H1 (cell line): ENCODE measurements at regions not wholly inside any gene's neighbourhood (a gene's known extent, or its start where the extent isn't known, plus 50 kb on each side); places are given as distances from the start of the nearest gene placed in this dataset.

Experiments
- CTCF ChIA-PET: fragments of 300-600 bp; sonication (Branson Sonifier 250); formaldehyde crosslinking; loops from one replicate; lab custom pipeline; 2021; ENCODE audit not compliant: partially characterized antibody; lab: Charles Lee
- POLR2A ChIA-PET: fragments of 300-600 bp; sonication (Branson Sonifier 250); formaldehyde crosslinking; loops from one replicate; lab custom pipeline; 2021; ENCODE audit warnings: inconsistent platforms; ENCODE audit not compliant: partially characterized antibody; lab: Charles Lee
- DNase-seq, 2 experiments: peaks; one replicate each; pipeline versions ENCODE4 v3.0.0 to v3.0.0-alpha.2; 2010 to 2022; ENCODE audit warnings: low spot score in 2 of 2, low read depth in 1 of 2, mixed read lengths in 1 of 2
- FAIRE-seq: peaks from 2 replicates; lab custom pipeline; 2011; peaks lifted over from hg19 to GRCh38; lab: Jason Lieb, UNC
- H2AFZ ChIP-seq: 2 replicates; pipeline ENCODE4 v1.8.1; 2012; ENCODE audit warnings: low read length, inconsistent platforms
- H2AK5ac ChIP-seq: 2 replicates; pipeline ENCODE4 v1.6.1; 2013; ENCODE audit warnings: low read depth, low read length
- H2BK120ac ChIP-seq: replicated peaks from 2 replicates; pipeline ENCODE3; 2013; ENCODE audit warnings: low read depth, low read length, inconsistent platforms
- H2BK12ac ChIP-seq: 2 replicates; pipeline ENCODE4 v1.6.1; 2013; ENCODE audit warnings: low read depth, low read length
- H2BK15ac ChIP-seq: 2 replicates; pipeline ENCODE4 v1.6.1; 2013; ENCODE audit warnings: low read length
- H2BK20ac ChIP-seq: 2 replicates; pipeline ENCODE4 v1.6.1; 2013; ENCODE audit warnings: low read length
- H2BK5ac ChIP-seq: 2 replicates; pipeline ENCODE4 v1.6.1; 2013; ENCODE audit warnings: low read depth, low read length
- H3K14ac ChIP-seq: 2 replicates; pipeline ENCODE4 v1.6.1; 2013; ENCODE audit warnings: inconsistent platforms; ENCODE audit not compliant: insufficient read length
- H3K18ac ChIP-seq: 2 replicates; pipeline ENCODE4 v1.6.1; 2013; ENCODE audit warnings: low read length; ENCODE audit errors: extremely low read depth
- H3K23ac ChIP-seq: 2 replicates; pipeline ENCODE4 v1.6.1; 2013; ENCODE audit warnings: inconsistent platforms; ENCODE audit not compliant: insufficient read length
- H3K23me2 ChIP-seq: 2 replicates; pipeline ENCODE4 v1.6.1; 2013; ENCODE audit warnings: low read depth, low read length
- H3K27ac ChIP-seq: 2 replicates; pipeline ENCODE4 v1.6.1; 2011; ENCODE audit warnings: low read depth, low read length, inconsistent platforms
- H3K27me3 ChIP-seq, 4 experiments: replicated peaks in 1 of 4; 1 replicate in 1 of 4; 2 replicates in 3 of 4; pipeline versions ENCODE4 v1.6.1 to v1.8.1; 2011 to 2013; ENCODE audit warnings: low read length in 3 of 4, mild to moderate bottlenecking in 3 of 4, inconsistent platforms in 2 of 4, mixed read lengths in 2 of 4, moderate library complexity in 1 of 4; ENCODE audit not compliant: control insufficient read depth in 3 of 4, insufficient read depth in 3 of 4; ENCODE audit errors: extremely low read depth in 1 of 4
- H3K36me3 ChIP-seq, 4 experiments: 2 replicates each; pipeline versions ENCODE4 v1.6.1 to v1.8.1; 2011 to 2013; ENCODE audit warnings: mild to moderate bottlenecking in 4 of 4, low read length in 3 of 4, moderate library complexity in 2 of 4, control low read depth in 1 of 4, inconsistent platforms in 1 of 4; ENCODE audit not compliant: insufficient read depth in 4 of 4, control insufficient read depth in 2 of 4
- H3K4ac ChIP-seq: replicated peaks from 2 replicates; pipeline ENCODE3; 2013; ENCODE audit warnings: low read length, low read depth, mixed read lengths, inconsistent platforms; ENCODE audit not compliant: insufficient read length
- H3K4me1 ChIP-seq, 4 experiments: replicated peaks in 1 of 4; 1 replicate in 1 of 4; 2 replicates in 3 of 4; pipeline versions ENCODE4 v1.6.1 to v1.8.1; 2011 to 2013; ENCODE audit warnings: low read length in 3 of 4, inconsistent platforms in 2 of 4, mixed read lengths in 1 of 4; ENCODE audit not compliant: insufficient read depth in 4 of 4, control insufficient read depth in 3 of 4
- H3K4me2 ChIP-seq, 2 experiments: 2 replicates each; pipeline versions ENCODE4 v1.6.1 to v1.8.1; 2011 to 2013; ENCODE audit warnings: low read depth in 2 of 2, low read length in 2 of 2, control low read depth in 1 of 2, inconsistent platforms in 1 of 2, mild to moderate bottlenecking in 1 of 2; ENCODE audit not compliant: insufficient read depth in 1 of 2
- H3K4me3 ChIP-seq, 4 experiments: fragments of 200-600, 300-600 bp in 1 of 4; sonication (generic), shearing (Covaris generic), sonication (Bioruptor Twin) in 1 of 4; 2 replicates each; pipeline versions ENCODE4 v1.5.1 to v1.8.1; 2011 to 2016; ENCODE audit warnings: low read length in 4 of 4, low read depth in 3 of 4, control low read depth in 2 of 4, inconsistent platforms in 2 of 4, mild to moderate bottlenecking in 2 of 4, mixed read lengths in 1 of 4, moderate library complexity in 1 of 4; ENCODE audit not compliant: insufficient read depth in 2 of 4; ENCODE audit errors: extremely low read depth in 1 of 4
- H3K56ac ChIP-seq: replicated peaks from 2 replicates; pipeline ENCODE3; 2013; ENCODE audit warnings: low read depth, mild to moderate bottlenecking, mixed read lengths, low read length, inconsistent platforms; ENCODE audit not compliant: insufficient read length
- H3K79me1 ChIP-seq: 2 replicates; pipeline ENCODE4 v1.6.1; 2013; ENCODE audit warnings: low read depth, low read length, control low read depth
- H3K79me2 ChIP-seq, 2 experiments: 2 replicates each; pipeline versions ENCODE4 v1.6.1 to v1.8.1; 2012 to 2013; ENCODE audit warnings: low read length in 2 of 2, mild to moderate bottlenecking in 2 of 2, inconsistent platforms in 1 of 2; ENCODE audit not compliant: insufficient read depth in 2 of 2, control insufficient read depth in 1 of 2
- H3K9ac ChIP-seq, 4 experiments: replicated peaks in 1 of 4; 1 replicate in 1 of 4; 2 replicates in 3 of 4; pipeline versions ENCODE4 v1.6.1 to v1.8.1; 2011 to 2013; ENCODE audit warnings: low read depth in 3 of 4, low read length in 3 of 4, control low read depth in 2 of 4, mild to moderate bottlenecking in 2 of 4, moderate library complexity in 2 of 4, inconsistent platforms in 1 of 4; ENCODE audit errors: extremely low read depth in 1 of 4
- H3K9me3 ChIP-seq, 2 experiments: 2 replicates each; pipeline versions ENCODE4 v1.6.1 to v1.8.1; 2012 to 2013; ENCODE audit warnings: mild to moderate bottlenecking in 2 of 2, moderate library complexity in 2 of 2, control low read depth in 1 of 2, inconsistent platforms in 1 of 2, low read depth in 1 of 2, low read length in 1 of 2, mixed read lengths in 1 of 2; ENCODE audit not compliant: insufficient read depth in 2 of 2
- H4K20me1 ChIP-seq, 2 experiments: replicated peaks in 1 of 2; 2 replicates each; pipeline versions ENCODE3 to v1.8.1; 2011 to 2013; ENCODE audit warnings: inconsistent platforms in 2 of 2, low read length in 2 of 2, mild to moderate bottlenecking in 1 of 2; ENCODE audit not compliant: insufficient read depth in 2 of 2, control insufficient read depth in 1 of 2
- H4K5ac ChIP-seq: 2 replicates; pipeline ENCODE4 v1.6.1; 2013; ENCODE audit warnings: low read length, low read depth, mixed read lengths, inconsistent platforms; ENCODE audit not compliant: insufficient read length
- H4K8ac ChIP-seq: 2 replicates; pipeline ENCODE4 v1.8.0; 2013; ENCODE audit warnings: mild to moderate bottlenecking, moderate library complexity, low read length, inconsistent platforms; ENCODE audit not compliant: insufficient read depth; ENCODE audit errors: extremely low read depth
- H4K91ac ChIP-seq: replicated peaks from 2 replicates; pipeline ENCODE3; 2013; ENCODE audit warnings: low read length, mixed read lengths, inconsistent platforms; ENCODE audit not compliant: insufficient read length
- BRCA1 ChIP-seq: IDR thresholded peaks from 2 replicates; pipeline ENCODE4 v1.6.1; 2012; ENCODE audit warnings: low read depth, low read length, improper control_type of control experiment
- CEBPB ChIP-seq: IDR thresholded peaks from 2 replicates; pipeline ENCODE4 v1.6.1; 2012; ENCODE audit warnings: low read depth, low read length
- GTF2F1 ChIP-seq: IDR thresholded peaks from 2 replicates; pipeline ENCODE4 v1.6.1; 2012; ENCODE audit warnings: low read depth, low read length, improper control_type of control experiment, borderline replicate concordance
- HDAC6 ChIP-seq: IDR thresholded peaks from one replicate; pipeline ENCODE4 v1.7.1; 2012; ENCODE audit warnings: low read depth, mild to moderate bottlenecking, inconsistent platforms, low read length, moderate library complexity
- WGBS, 2 experiments: shearing (Covaris generic) in 1 of 2; methylation state at CpG; one replicate each; pipeline versions ENCODE4 v1.1.6 to v1.1.7; 2013 to 2015; ENCODE audit warnings: low lambda C conversion rate in 2 of 2, mixed read lengths in 2 of 2, inconsistent platforms in 1 of 2, low coverage in 1 of 2, missing lambda C conversion rate in 1 of 2; ENCODE audit not compliant: insufficient replicate concordance in 2 of 2, insufficient coverage in 1 of 2, insufficient read length in 1 of 2; ENCODE audit errors: extremely low coverage in 1 of 2, missing lambda C conversion rate in 1 of 2; 5-methylcytosine and 5-hydroxymethylcytosine counted together

DNA sequence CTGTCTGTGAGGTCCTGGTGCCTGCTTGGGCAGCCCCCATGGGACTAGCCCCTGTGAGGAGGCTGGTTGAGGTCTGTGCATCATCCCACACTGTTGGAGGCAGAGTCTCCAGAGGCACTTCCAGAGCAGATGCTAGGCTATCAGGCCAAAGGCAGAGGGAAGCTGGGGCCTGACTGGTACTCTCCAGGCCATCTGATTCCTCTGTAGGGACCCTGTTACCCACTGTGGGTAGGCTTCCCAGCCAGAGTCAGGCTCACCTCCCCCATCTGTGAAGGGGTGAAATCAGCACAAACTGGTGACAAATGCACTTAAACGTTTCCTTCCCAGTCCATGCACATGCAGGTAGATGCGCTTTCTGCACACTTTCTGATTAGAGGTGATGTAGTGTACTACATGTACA, 212.6 kb upstream of the TOPAZ1 start:
- Histone ChIP-seq H4K5ac (no peak overlapping the region), H4K20me1 (no peaks in the 10 kb centered on the region), H2BK5ac (no peak overlapping the region; the same call in 1 of the 2 replicates), H3K9ac (no peak overlapping the region), H3K4me3 (no peak overlapping the region), H3K4me2 (no peak overlapping the region), H2BK120ac (no peak overlapping the region), H3K36me3 (no peaks in the 10 kb centered on the region), H2BK12ac (no peak overlapping the region), H3K27ac (no peak overlapping the region), H2AFZ (no peak overlapping the region), H3K79me1 (no peaks in the 10 kb centered on the region), H3K14ac (no peak overlapping the region), H3K27me3 (no peaks in the 10 kb centered on the region), H4K8ac (no peak overlapping the region), H3K4me1 (peaks cover 0 to 3% (median 1%) of the 10 kb centered on the region in 4 experiments; a peak in 3 of 7 replicates), H3K23me2 (no peaks in the 10 kb centered on the region), H2BK15ac (0 out of 2 replicates have a peak overlapping the region, but pooled peaks have one; percentile 49), H2BK20ac (no peak overlapping the region), H3K23ac (no peak overlapping the region), H3K4ac (no peak overlapping the region), H3K9me3 (no peaks in the 10 kb centered on the region), H2AK5ac (no peak overlapping the region), H3K79me2 (no peaks in the 10 kb centered on the region), H3K56ac (no peak overlapping the region), H4K91ac (no peak overlapping the region), H3K18ac (no peak overlapping the region)
- TF ChIP-seq BRCA1 (no peak), GTF2F1 (no peak), HDAC6 (no peak), CEBPB (no peak)
- no peak for FAIRE-seq
- POLR2A ChIA-PET, result no interaction called here
- no peak for DNase-seq
- 73% methylated on average over 2 of the region's 2 CpGs; no CpG with 5 or more reads in 1 of the 2 experiments for WGBS, 2 experiments
- CTCF ChIA-PET, result interaction anchor here (1.5 kb wide), 1 partner anchor 85 kb away, joined by 5 read pairs; no protein-coding TSS in a partner anchor
